Endodermal cell (in vitro differentiated cells): ENCODE measurements at regions not wholly inside any gene's neighbourhood (a gene's known extent, or its start where the extent isn't known, plus 50 kb on each side); places are given as distances from the start of the nearest gene placed in this dataset.
A peak's percentile ranks its signal among the peaks of the same experiment; 100 is the strongest.

Experiments used
- DNase-seq: peaks from one replicate; pipeline ENCODE4 v3.0.0-alpha.2; 2017
- H3K27ac ChIP-seq: 2 replicates; pipeline ENCODE4 v1.5.1; 2013; ENCODE audit warnings: mild to moderate bottlenecking, low read depth, low read length, moderate library complexity
- H3K27me3 ChIP-seq: 2 replicates; pipeline ENCODE4 v1.6.1; 2013; ENCODE audit warnings: mild to moderate bottlenecking, low read length, moderate library complexity; ENCODE audit not compliant: insufficient read depth, control insufficient read depth, poor library complexity, severe bottlenecking
- H3K36me3 ChIP-seq: 2 replicates; pipeline ENCODE4 v1.7.0; 2013; ENCODE audit warnings: mild to moderate bottlenecking, low read length, moderate library complexity; ENCODE audit not compliant: control insufficient read depth, insufficient read depth
- H3K4me1 ChIP-seq: one replicate; pipeline ENCODE4 v1.7.0; 2013; ENCODE audit warnings: low read length; ENCODE audit not compliant: control insufficient read depth, insufficient read depth
- H3K4me3 ChIP-seq: 2 replicates; pipeline ENCODE4 v1.5.1; 2013; ENCODE audit warnings: mild to moderate bottlenecking, low read length, moderate library complexity
- H3K9ac ChIP-seq: 2 replicates; pipeline ENCODE4 v1.6.1; 2013; ENCODE audit warnings: mild to moderate bottlenecking, low read length, moderate library complexity; ENCODE audit not compliant: poor library complexity, severe bottlenecking; ENCODE audit errors: extremely low read depth
- H3K9me3 ChIP-seq: 2 replicates; pipeline ENCODE4 v1.6.1; 2013; ENCODE audit warnings: mild to moderate bottlenecking, low read length, moderate library complexity; ENCODE audit not compliant: control insufficient read depth
- H3K27ac Mint-ChIP-seq: 2 replicates; pipeline ENCODE4 v1.8.0; 2020; ENCODE audit warnings: mixed read lengths
- H3K27me3 Mint-ChIP-seq: 2 replicates; pipeline ENCODE4 v1.8.0; 2021; ENCODE audit warnings: mild to moderate bottlenecking, mixed read lengths; ENCODE audit not compliant: insufficient read depth
- H3K36me3 Mint-ChIP-seq: 2 replicates; pipeline ENCODE4 v1.8.0; 2020; ENCODE audit warnings: low read depth, mixed read lengths
- H3K4me1 Mint-ChIP-seq: 2 replicates; pipeline ENCODE4 v1.8.0; 2020; ENCODE audit warnings: mixed read lengths
- H3K4me3 Mint-ChIP-seq: 2 replicates; pipeline ENCODE4 v1.8.0; 2020; ENCODE audit warnings: mild to moderate bottlenecking, moderate library complexity, mixed read lengths
- H3K9me3 Mint-ChIP-seq: 2 replicates; pipeline ENCODE4 v1.8.0; 2020; ENCODE audit warnings: mild to moderate bottlenecking, mixed read lengths
- WGBS, 2 experiments: methylation state at CpG; one replicate each; pipeline versions ENCODE4 v1.1.5 to v1.1.7; 2013; ENCODE audit warnings: missing lambda C conversion rate in 2 of 2, mixed read lengths in 1 of 2; ENCODE audit not compliant: insufficient coverage in 1 of 2, insufficient read length in 1 of 2; 5-methylcytosine and 5-hydroxymethylcytosine counted together
- TF ChIP-seq, protein P1 (sequence below): fragments of 200-600 bp; sonication (generic); conservative IDR thresholded peaks from 2 replicates; pipeline ENCODE4 v1.5.0; 2021; ENCODE audit warnings: antibody characterized with exemption, mild to moderate bottlenecking

DNA sequence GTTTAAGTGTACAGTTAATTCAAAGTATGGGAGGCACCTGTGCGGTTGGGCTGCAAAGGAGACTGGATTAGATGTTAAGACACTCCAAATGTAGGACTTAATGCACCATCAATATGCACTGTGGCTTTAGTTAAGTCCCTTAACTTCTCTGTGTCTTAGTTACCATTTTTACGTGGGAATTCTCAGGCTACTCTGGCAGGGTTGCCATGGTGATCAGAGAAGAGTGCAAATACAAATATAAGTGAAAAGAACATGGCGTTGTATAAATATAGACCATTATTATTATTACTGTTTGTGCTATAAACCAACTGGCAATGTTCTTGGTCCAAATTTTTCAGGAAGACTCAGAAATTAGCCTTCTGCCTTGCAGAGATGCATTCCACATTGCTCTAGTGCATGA, 595.6 kb downstream of the NPHP4 start:
- Mint-ChIP-seq H3K27me3 (peaks cover 5% of the 10 kb centered on the region), H3K4me1 (no peaks in the 10 kb centered on the region), H3K4me3 (no peak overlapping the region), H3K27ac (no peak overlapping the region), H3K9me3 (peaks cover 5% of the 10 kb centered on the region), H3K36me3 (no peaks in the 10 kb centered on the region)
- Histone ChIP-seq H3K9me3 (peaks cover 6% of the 10 kb centered on the region), H3K4me1 (no peaks in the 10 kb centered on the region), H3K9ac (no peak overlapping the region), H3K27me3 (no peaks in the 10 kb centered on the region), H3K36me3 (no peaks in the 10 kb centered on the region), H3K27ac (no peak overlapping the region), H3K4me3 (no peak overlapping the region)
- TF ChIP-seq, protein P1, sequence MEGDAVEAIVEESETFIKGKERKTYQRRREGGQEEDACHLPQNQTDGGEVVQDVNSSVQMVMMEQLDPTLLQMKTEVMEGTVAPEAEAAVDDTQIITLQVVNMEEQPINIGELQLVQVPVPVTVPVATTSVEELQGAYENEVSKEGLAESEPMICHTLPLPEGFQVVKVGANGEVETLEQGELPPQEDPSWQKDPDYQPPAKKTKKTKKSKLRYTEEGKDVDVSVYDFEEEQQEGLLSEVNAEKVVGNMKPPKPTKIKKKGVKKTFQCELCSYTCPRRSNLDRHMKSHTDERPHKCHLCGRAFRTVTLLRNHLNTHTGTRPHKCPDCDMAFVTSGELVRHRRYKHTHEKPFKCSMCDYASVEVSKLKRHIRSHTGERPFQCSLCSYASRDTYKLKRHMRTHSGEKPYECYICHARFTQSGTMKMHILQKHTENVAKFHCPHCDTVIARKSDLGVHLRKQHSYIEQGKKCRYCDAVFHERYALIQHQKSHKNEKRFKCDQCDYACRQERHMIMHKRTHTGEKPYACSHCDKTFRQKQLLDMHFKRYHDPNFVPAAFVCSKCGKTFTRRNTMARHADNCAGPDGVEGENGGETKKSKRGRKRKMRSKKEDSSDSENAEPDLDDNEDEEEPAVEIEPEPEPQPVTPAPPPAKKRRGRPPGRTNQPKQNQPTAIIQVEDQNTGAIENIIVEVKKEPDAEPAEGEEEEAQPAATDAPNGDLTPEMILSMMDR, result no peak
- whole genome bisulfite sequencing, 2 experiments, result 89 to 92% methylated on average over 1 to 3 of the region's 3 CpGs
- DNase-seq, result no peak

DNA sequence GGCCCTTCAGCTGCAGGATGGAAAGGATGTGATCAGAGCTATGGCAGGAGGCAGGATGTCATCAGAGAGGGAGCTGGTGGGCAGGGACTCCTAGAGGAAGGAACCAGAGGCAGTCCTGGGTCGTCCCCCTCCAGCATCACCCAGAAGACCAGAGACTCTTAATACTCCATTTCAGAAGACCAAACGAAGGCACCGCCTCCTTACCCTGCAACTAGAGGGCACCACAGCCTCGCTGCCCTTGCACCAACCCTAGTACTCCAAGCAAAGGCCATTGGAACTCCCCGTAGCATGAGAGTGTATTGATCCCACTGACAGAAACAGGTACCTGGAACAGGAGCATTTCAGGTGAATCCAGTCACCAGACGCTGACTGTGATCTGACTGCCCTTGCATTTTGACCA, 598.1 kb downstream of the NPHP4 start:
- no peak overlapping the region for H3K27ac ChIP-seq
- no peaks in the 10 kb centered on the region for H3K36me3 Mint-ChIP-seq
- peaks cover 6% of the 10 kb centered on the region for H3K9me3 ChIP-seq
- 86 to 88% methylated on average over 5 to 6 of the region's 6 CpGs for WGBS, 2 experiments
- no peaks in the 10 kb centered on the region for H3K27me3 ChIP-seq
- H3K9ac ChIP-seq, result no peak overlapping the region
- H3K4me3 ChIP-seq, result no peak overlapping the region
- peaks cover 5% of the 10 kb centered on the region for H3K9me3 Mint-ChIP-seq
- no peaks in the 10 kb centered on the region for H3K36me3 ChIP-seq
- no peak overlapping the region for H3K4me3 Mint-ChIP-seq
- DNase-seq, result peak; percentile 66
- H3K4me1 Mint-ChIP-seq, result no peaks in the 10 kb centered on the region
- H3K27ac Mint-ChIP-seq, result no peak overlapping the region
- H3K4me1 ChIP-seq, result no peaks in the 10 kb centered on the region
- H3K27me3 Mint-ChIP-seq, result peaks cover 9% of the 10 kb centered on the region
- TF ChIP-seq, protein P1, result peak; percentile 61

DNA sequence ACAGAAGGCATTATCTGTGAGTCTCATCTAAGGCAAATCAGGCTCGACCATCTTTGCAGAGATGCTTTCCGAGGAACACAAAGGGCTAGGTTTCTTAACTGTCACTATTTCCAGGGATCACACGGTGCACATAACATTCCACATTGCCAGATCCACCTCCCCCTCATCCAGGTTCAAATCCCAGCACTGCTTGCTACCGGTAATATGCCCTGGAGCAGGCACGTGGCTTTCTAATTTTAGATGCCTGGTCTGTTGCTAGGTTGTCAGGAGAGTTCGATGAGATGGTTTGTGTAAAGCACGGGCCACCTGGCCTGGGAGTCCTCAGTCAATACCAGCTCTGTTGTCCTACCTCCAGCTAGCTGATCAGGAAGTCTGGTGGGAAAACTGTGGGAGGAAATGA, 598.6 kb downstream of the NPHP4 start:
- TF ChIP-seq, protein P1, result no peak
- no peaks in the 10 kb centered on the region for H3K4me1 ChIP-seq
- 88 to 96% methylated on average over 4 to 7 of the region's 7 CpGs for WGBS, 2 experiments
- Mint-ChIP-seq H3K27ac (no peak overlapping the region), H3K4me1 (no peaks in the 10 kb centered on the region), H3K9me3 (peaks cover 5% of the 10 kb centered on the region), H3K27me3 (peaks cover 7% of the 10 kb centered on the region), H3K4me3 (no peak overlapping the region), H3K36me3 (no peaks in the 10 kb centered on the region)
- no peak overlapping the region for H3K4me3 ChIP-seq
- DNase-seq, result no peak
- H3K27me3 ChIP-seq, result no peaks in the 10 kb centered on the region
- no peak overlapping the region for H3K9ac ChIP-seq
- peaks cover 6% of the 10 kb centered on the region for H3K9me3 ChIP-seq
- no peaks in the 10 kb centered on the region for H3K36me3 ChIP-seq
- no peak overlapping the region for H3K27ac ChIP-seq
